GM18951 (cell line): ENCODE measurements at regions not wholly inside any gene's neighbourhood (a gene's known extent, or its start where the extent isn't known, plus 50 kb on each side); places are given as distances from the start of the nearest gene placed in this dataset.

ENCODE experiments used
- POLR2A ChIP-seq: IDR thresholded peaks from 4 replicates; pipeline ENCODE4 v1.6.1; 2011; ENCODE audit warnings: mild to moderate bottlenecking; ENCODE audit not compliant: insufficient read length, insufficient read depth; ENCODE audit errors: extremely low read depth
- in situ Hi-C: fragments of 300-500 bp; cut with MboI; formaldehyde crosslinking; loops from one replicate; pipeline ENCODE4 v1.12.0; 2022; ENCODE audit warnings: low sequenced_read_pairs, mixed read lengths, inconsistent platforms; ENCODE audit not compliant: unreplicated experiment

DNA sequence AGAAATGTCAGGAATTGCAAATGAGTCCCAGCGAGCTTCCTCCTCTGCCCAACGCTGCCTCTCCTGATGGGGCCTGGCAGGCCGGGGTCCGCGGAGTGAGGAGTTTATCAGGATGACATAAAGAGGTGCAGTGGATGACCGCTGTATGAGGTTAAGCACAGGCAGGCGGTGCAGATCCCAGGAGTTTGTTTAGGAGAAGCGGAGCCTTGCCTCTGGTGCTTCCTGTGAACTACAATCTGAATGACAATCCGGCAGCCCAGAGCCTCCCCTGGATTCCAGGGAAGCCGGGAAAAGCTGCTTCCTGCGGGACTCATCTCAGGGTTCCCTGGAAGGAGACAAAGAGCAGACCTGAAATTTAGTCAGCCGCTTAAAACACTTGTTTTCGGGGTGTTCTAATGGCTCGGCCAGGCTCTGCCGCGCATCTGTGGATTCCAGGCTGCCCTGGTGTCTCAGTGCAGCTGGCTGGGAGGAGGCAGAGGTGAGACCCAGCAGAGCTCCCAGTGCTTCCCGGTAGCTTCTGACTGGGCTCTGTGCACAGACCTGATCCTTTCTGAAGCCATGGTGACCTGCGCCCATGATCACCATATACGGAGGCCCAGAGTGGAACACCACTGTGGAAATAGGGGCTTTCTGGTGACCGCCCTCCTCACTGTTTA is 69.8 kb upstream of the IRX4 start:
- TF ChIP-seq POLR2A: no peak
- in situ Hi-C loops: no loop called here

DNA sequence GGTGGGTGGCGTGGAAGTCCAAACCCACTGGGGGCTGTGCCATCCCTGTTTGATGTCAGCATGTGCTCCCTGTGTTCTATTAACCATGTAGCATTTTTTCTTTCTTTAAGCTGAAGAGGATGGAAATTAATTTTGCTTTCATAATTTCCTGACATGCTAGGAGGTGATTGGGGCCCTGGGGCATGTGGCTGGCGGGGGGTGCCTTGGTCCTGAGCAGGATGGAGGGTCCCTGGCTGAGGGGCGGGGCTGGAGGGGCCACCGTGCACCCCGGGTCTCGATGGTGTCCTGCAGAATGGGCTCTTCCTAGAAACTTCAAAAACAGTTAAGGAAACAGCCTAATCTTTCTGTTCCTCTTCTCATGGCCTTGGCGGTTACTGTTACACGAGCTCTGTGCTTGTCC is 69.3 kb upstream of the IRX4 start:
- in situ Hi-C loops: no loop called here
- no peak for TF ChIP-seq POLR2A

DNA sequence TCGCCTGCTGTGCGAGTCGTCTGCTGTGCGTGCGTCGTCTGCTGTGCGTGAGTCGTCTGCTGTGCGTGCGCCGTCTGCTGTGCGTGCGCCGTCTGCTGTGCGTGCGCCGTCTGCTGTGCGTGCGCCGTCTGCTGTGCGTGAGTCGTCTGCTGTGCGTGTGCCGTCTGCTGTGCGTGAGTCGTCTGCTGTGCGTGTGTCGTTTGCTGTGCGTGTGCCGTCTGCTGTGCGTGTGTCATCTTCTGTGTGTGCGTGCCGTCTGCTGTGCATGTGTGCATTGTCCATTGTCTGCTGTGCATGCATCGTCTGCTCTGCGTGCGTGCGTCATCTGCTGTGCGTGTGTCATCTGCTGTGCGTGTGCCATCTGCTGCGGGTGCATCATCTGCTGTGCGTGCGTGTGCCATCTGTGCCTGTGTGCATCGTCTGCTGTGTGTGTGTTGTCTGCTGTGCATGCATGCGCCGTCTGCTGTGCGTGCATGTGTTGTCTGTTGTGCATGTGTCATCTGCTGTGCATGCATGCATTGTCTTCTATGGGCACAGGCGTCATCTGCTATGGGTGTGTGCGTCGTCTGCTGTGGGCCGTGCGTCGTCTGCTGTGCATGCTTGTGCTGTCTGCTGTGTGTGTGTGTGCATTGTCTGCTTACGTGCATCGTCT is 68.6 kb upstream of the IRX4 start:
- TF ChIP-seq POLR2A: no peak
- in situ Hi-C loops: no loop called here

DNA sequence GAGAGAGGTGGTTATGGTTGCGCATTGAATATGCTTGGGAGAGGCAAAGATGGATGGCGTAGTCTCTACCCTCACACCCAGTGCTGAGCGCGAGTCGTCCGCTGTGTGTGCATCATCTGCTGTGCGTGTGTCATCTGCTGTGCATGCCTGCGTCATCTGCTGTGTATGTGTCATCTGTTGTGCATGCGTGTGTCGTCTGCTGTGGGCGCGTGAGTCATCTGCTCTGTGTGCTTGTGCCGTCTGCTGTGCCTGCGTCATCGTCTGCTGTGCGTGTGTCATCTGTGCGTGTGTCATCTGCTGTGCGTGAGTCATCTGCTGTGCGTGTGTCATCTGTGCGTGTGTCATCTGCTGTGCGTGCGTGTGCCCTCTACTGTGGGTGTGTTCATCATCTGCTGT is 68.0 kb upstream of the IRX4 start:
- in situ Hi-C loops: no loop called here
- no peak for TF ChIP-seq POLR2A

DNA sequence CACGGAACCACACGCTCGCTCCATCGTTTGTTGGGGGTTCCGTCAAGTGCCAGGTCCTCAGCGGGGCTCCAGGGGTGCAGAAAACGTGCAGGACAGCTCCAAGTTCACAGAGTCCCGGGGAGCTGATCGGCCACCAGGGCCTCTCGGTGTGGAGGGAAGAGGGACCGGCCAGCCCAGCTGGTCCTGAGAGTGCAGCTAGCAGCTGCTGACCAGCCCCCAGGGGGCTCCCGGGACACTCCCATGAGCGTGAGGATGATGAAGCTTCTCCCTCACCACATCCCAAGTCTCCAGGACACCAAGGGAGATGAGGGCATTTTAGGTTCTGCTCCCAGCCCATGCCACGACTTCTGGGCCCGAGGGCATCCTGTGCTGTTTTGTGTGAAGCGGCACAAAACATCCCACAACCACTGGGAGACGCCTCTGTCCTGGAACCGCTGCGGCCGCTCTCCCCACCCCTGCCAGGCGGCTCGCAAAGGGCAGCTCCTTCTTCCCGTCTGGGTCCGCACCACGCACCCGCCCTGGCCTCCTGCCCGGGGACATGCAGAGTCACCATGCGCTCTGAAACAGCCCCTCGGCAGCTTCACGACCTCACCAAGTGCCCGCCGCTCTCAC is 67.5 kb upstream of the IRX4 start:
- no peak for TF ChIP-seq POLR2A
- in situ Hi-C loops: no loop called here

DNA sequence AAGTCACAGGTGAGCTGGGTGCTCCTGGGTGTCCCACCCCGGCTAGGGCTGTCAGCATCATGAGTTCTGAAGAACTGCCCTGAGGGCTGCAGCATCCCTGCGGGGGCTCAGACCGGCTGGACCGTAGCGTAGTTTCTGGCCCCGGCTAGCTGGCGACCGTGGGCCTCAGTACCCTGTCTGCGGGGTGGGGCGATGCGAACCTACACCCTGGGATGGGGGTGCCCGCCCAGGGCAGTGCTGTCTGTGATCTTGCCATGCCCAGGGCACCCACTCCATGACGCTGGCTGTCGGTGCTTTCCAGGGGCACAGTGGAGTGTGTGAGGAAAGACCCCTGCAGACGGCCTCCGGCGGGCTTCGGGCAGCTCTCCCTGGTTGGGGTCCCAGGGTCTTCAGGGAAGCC is 66.5 kb upstream of the IRX4 start:
- in situ Hi-C loops: no loop called here
- TF ChIP-seq POLR2A: no peak

DNA sequence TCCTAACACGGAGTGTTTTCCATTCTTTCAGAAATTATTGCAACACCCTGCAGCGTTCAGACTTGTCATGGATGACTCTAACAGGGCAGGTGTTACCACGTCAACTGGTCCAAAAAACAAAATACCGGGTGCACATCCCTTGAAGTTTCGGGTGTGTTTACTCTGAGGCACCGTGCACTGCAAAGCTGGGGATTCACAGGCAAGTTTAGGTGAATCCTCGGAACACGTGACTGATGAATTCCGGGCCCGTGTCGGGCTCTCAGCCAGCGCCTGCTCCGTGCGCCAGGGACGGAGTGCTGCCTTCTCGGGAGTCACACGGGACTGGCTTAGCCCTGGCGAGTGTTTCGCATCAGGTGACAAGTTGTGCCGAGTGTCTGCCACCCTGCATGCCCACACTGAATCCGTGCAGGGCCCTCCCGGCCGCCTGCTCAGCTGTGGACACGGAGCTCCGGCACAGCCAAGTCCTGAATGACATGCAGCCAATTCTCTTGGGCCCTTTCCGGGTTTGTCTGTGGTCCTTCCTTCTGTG is 66.0 kb upstream of the IRX4 start:
- no peak for TF ChIP-seq POLR2A
- in situ Hi-C loops: no loop called here

DNA sequence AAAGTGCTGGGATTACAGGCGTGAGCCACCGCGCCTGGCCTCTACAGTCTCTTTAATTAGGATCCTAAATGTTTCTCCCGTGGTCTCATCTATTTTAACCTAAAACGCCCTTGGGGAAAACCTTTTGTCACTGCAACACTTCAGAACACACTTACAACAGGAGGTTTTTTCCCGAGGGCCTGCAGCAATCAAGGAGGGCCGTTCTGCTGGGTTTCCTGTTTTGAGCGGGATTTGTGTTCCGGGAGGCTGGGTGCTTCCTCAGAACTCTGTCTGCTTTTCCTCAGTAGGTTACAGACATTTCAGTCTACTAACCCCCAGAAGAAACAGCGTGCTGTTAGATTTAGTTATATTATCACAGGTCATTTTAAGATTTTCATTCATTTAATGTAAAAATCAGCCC is 65.4 kb upstream of the IRX4 start:
- no peak for TF ChIP-seq POLR2A
- in situ Hi-C loops: no loop called here

DNA sequence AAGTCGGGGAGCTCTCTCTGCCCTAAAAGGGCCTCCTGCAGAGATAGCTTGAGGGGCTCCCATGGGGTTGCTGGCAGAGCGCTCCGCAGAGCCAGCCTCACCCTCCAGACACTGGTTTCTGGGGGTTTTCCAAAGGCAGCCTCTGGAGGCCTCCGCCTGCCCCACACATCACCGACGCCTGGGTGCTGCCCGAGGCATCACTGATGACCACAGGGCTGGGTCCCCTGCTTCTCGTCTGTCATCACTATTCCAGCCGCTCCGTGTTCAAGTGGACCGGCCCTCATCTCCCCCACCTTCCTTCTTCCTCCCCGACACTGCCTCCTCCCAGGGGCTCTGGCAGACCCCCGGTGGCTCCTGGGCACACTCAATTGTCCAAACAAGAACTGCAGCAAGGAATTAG is 64.1 kb upstream of the IRX4 start:
- in situ Hi-C loops: no loop called here
- no peak for TF ChIP-seq POLR2A

DNA sequence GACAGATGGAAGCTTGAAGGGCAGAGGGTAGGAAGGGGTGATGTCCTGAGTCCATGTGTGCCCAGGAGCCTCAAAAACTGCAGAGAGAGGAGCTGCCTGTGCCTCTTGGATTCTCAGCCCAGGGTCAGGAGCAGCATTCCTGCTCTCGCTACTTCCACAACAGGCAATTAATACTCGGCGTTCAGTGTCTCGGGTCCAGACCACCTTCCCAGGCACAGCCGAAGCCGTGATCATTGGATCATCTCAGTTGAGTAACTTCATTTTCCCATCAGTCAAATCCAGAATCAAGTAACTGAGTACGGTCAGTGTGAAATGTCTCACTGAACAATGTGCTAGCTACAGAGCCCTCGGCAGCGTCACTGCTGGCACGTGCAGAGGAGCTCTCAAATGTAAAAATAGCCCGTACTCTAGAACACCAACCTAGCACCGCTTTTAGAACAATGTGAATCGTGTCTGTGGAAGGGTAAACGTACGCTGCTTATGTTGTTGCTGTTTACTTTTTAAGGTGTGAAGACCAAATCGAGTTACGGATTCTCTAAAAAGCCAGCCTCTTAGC is 63.5 kb upstream of the IRX4 start:
- no peak for TF ChIP-seq POLR2A
- in situ Hi-C loops: no loop called here

DNA sequence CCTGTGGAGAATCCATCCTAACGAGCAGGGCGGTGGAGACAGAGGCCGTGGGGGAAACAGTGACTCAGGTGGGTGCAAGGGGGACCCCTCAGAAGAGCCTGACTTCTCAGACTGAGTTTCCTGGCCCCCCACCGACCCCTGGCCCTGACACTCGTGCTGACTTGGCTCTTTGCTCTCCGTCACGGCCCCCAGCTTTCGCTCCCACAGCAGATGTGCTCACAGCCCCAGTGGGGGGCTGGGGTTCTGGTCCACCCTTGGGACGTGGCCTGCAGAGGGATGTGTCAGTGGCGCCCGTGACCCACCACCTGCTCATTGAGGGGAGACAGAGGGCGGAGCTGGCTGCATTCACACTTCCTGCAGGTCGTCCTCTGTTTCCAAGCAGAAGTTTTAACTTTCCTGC is 62.9 kb upstream of the IRX4 start:
- in situ Hi-C loops: no loop called here

DNA sequence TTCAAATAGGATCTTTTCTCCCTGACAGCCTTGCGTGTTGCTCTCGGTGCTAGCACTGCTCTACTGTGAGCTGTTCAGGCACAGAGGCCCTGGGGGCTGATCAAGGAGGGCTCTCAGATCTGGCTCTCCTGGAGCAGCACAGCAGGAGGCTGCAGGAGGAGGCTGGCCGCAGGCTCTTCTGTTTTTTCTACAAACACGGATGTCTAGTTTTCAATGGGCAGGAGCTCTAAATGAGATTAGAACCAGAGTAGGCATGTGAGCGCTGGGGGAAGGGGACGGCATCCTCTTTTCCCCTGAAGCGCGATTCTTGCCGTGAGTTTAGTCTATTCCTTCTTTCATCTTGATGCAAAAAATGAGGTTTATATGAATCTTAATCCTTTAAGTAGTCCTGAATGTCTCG is 61.7 kb upstream of the IRX4 start:
- no peak for TF ChIP-seq POLR2A
- in situ Hi-C loops: no loop called here

More for the DNA sequence above, 62.9 kb upstream of the IRX4 start:
- no peak for TF ChIP-seq POLR2A

DNA sequence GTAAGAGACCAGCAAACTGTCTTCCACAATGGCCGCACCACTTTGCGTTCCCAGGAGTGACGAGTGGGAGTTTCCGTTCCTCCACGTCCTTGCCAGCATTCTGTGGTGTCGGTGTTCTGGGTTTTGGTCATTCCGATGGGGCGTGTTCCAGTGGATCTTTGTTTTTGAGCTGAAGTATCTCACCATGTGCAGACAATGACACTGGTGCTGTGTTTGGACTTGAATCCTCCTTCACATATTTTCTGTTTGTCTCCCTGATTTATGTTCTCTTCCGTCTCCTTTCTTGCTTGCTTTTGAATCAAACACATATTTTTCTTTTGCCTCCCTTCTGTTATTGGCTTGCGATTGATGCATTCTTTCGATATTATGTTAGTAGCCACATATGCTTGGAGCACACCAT is 60.8 kb upstream of the IRX4 start:
- no peak for TF ChIP-seq POLR2A
- in situ Hi-C loops: no loop called here

DNA sequence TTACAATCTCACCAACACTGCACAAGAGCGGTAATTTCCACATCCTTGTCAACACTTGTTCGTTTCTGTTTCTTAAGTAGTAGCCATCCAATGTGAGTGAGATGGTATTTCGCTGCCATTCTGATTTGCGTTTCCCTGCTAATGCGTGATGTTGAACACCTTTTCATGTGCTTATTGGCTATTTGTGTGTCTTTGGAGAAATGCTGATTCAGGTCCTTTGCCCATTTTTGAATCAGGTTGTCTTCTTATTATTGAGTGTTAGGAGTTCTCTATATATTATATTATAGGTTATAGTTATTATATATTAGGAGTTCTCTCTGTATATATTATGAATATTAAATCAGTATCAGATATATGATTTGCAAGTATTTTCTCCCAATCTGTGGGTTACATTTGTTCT is 59.9 kb upstream of the IRX4 start:
- in situ Hi-C loops: no loop called here
- TF ChIP-seq POLR2A: no peak
